HCT116 (cell line): ENCODE measurements at regions not wholly inside any gene's neighbourhood (a gene's known extent, or its start where the extent isn't known, plus 50 kb on each side); places are given as distances from the start of the nearest gene placed in this dataset.

Experiments
- ATAC-seq: fragments of 200-7000 bp; cut with Tn5 transposase; 2 replicates; pipeline ENCODE4 v1.9.1; 2020; ENCODE audit warnings: mild to moderate bottlenecking, moderate library complexity
- BruUV-seq: library from RNA; stranded (reverse); fragments of 400-500 nt; replicated peaks from 2 replicates; lab custom pipeline; 2021; lab: Mats Ljungman, UMichigan
- CTCF ChIA-PET: fragments of 300-600 bp; sonication (Branson Sonifier 250); formaldehyde crosslinking; loops from one replicate; lab custom pipeline; 2021; ENCODE audit warnings: antibody characterized with exemption; lab: Charles Lee
- POLR2A ChIA-PET: fragments of 300-600, 350-600 bp; sonication (Branson Sonifier 250); formaldehyde crosslinking; loops from one replicate; lab custom pipeline; 2021; ENCODE audit warnings: antibody characterized with exemption; lab: Charles Lee
- RAD21 ChIA-PET, 2 experiments: fragments of 300-600 bp; sonication (Branson Sonifier 250); formaldehyde crosslinking; loops; one replicate each; lab custom pipeline; 2023; ENCODE audit warnings: low total read pairs in 2 of 2; ENCODE audit not compliant: uncharacterized antibody in 2 of 2, unreplicated experiment in 2 of 2, low non-redundant PET in 1 of 2; lab: Charles Lee
- DNase-seq: peaks from one replicate; pipeline ENCODE4 v3.0.0-alpha.2; 2010; ENCODE audit warnings: low read depth, low spot score
- H2AFZ ChIP-seq: fragments of 200-600 bp; shearing (Covaris generic), sonication (generic); 2 replicates; pipeline ENCODE4 v1.6.1; 2017; ENCODE audit warnings: low read depth, mixed run types, mixed read lengths, antibody characterized with exemption, low read length; ENCODE audit not compliant: poor library complexity, severe bottlenecking
- H3K27ac ChIP-seq: 2 replicates; pipeline ENCODE4 v1.5.1; 2012; ENCODE audit warnings: low read depth, low read length
- H3K27me3 ChIP-seq: fragments of 200-600 bp; sonication (generic); 2 replicates; pipeline ENCODE4 v1.6.1; 2016; ENCODE audit warnings: mixed run types, low read length, mixed read lengths; ENCODE audit not compliant: insufficient read depth
- H3K36me3 ChIP-seq, 2 experiments: fragments of 200-500 bp in 1 of 2; fragments of 200-600 bp in 1 of 2; sonication (Bioruptor generic) in 1 of 2; sonication (generic) in 1 of 2; 2 replicates each; pipeline versions ENCODE4 v1.5.1 to v1.6.1; 2014 to 2016; ENCODE audit warnings: low read length in 2 of 2, inconsistent platforms in 1 of 2, mixed read lengths in 1 of 2, mixed run types in 1 of 2; ENCODE audit not compliant: insufficient read depth in 2 of 2, control insufficient read depth in 1 of 2
- H3K4me1 ChIP-seq, 2 experiments: fragments of 200-600 bp in 1 of 2; sonication (generic) in 1 of 2; 2 replicates each; pipeline versions ENCODE4 v1.5.1 to v1.6.1; 2012 to 2017; ENCODE audit warnings: low read length in 2 of 2, inconsistent platforms in 1 of 2, mild to moderate bottlenecking in 1 of 2, mixed read lengths in 1 of 2, mixed run types in 1 of 2, moderate library complexity in 1 of 2; ENCODE audit not compliant: insufficient read depth in 2 of 2, control insufficient read depth in 1 of 2
- H3K4me2 ChIP-seq: fragments of 200-600 bp; sonication (generic); 2 replicates; pipeline ENCODE4 v1.6.1; 2017; ENCODE audit warnings: mixed run types, low read length, mixed read lengths
- H3K4me3 ChIP-seq, 2 experiments: fragments of 200-600 bp in 1 of 2; sonication (generic) in 1 of 2; replicated peaks in 1 of 2; 2 replicates each; pipeline ENCODE4 v1.5.1; 2011 to 2016; ENCODE audit warnings: low read length in 2 of 2, control low read depth in 1 of 2, low read depth in 1 of 2, mild to moderate bottlenecking in 1 of 2, mixed read lengths in 1 of 2, mixed run types in 1 of 2
- H3K79me2 ChIP-seq: fragments of 200-600 bp; sonication (generic); 2 replicates; pipeline ENCODE4 v1.6.1; 2017; ENCODE audit warnings: mild to moderate bottlenecking, mixed run types, low read length, moderate library complexity, mixed read lengths; ENCODE audit not compliant: insufficient read depth
- H3K9ac ChIP-seq: fragments of 200-600 bp; sonication (generic); 2 replicates; pipeline ENCODE4 v1.6.1; 2016; ENCODE audit warnings: low read length, mixed read lengths
- H3K9me2 ChIP-seq: fragments of 200-600 bp; sonication (generic), shearing (Covaris generic); 2 replicates; pipeline ENCODE4 v1.6.1; 2017; ENCODE audit warnings: mixed run types, mild to moderate bottlenecking, moderate library complexity; ENCODE audit not compliant: insufficient read depth
- H3K9me3 ChIP-seq, 2 experiments: fragments of 200-500 bp in 1 of 2; fragments of 200-600 bp in 1 of 2; sonication (Bioruptor generic) in 1 of 2; sonication (generic) in 1 of 2; 2 replicates each; pipeline ENCODE4 v1.6.1; 2014 to 2017; ENCODE audit warnings: low read length in 2 of 2, mixed read lengths in 2 of 2, inconsistent platforms in 1 of 2, low read depth in 1 of 2, mild to moderate bottlenecking in 1 of 2, mixed run types in 1 of 2, moderate library complexity in 1 of 2; ENCODE audit not compliant: control insufficient read depth in 1 of 2, insufficient read depth in 1 of 2
- H4K20me1 ChIP-seq: fragments of 200-600 bp; sonication (generic), shearing (Covaris generic); 2 replicates; pipeline ENCODE4 v1.6.1; 2017; ENCODE audit warnings: mixed run types, mild to moderate bottlenecking, moderate library complexity; ENCODE audit not compliant: insufficient read depth
- CEBPB ChIP-seq: IDR thresholded peaks from 2 replicates; pipeline ENCODE4 v1.6.1; 2012; ENCODE audit warnings: low read depth
- EGR1 ChIP-seq: IDR thresholded peaks from 2 replicates; pipeline ENCODE4 v1.6.1; 2012; ENCODE audit warnings: low read depth
- ELF1 ChIP-seq: IDR thresholded peaks from 2 replicates; pipeline ENCODE4 v1.6.1; 2012; ENCODE audit warnings: low read depth, borderline replicate concordance
- FOSL1 ChIP-seq: IDR thresholded peaks from 2 replicates; pipeline ENCODE4 v1.6.1; 2012; ENCODE audit warnings: low read depth
- JUND ChIP-seq: IDR thresholded peaks from 2 replicates; pipeline ENCODE4 v1.6.1; 2012
- POLR2AphosphoS5 ChIP-seq: IDR thresholded peaks from 2 replicates; pipeline ENCODE4 v1.6.1; 2011; ENCODE audit warnings: mild to moderate bottlenecking, low read depth, low read length, moderate library complexity
- RAD21 ChIP-seq: IDR thresholded peaks from 2 replicates; pipeline ENCODE4 v1.6.1; 2012; ENCODE audit warnings: low read depth, mild to moderate bottlenecking
- TCF7L2 ChIP-seq: IDR thresholded peaks from 2 replicates; pipeline ENCODE4 v1.7.0; 2011; ENCODE audit warnings: borderline replicate concordance, inconsistent platforms; ENCODE audit not compliant: insufficient read depth, insufficient read length; ENCODE audit errors: extremely low read depth
- ZBTB33 ChIP-seq: IDR thresholded peaks from 2 replicates; pipeline ENCODE4 v1.6.1; 2011; ENCODE audit warnings: mild to moderate bottlenecking, low read length, moderate library complexity; ENCODE audit not compliant: insufficient replicate concordance; ENCODE audit errors: extremely low read depth
- ZFX ChIP-seq: fragments of 450-650 bp; IDR thresholded peaks from 2 replicates; pipeline ENCODE4 v1.6.1; 2017
- intact Hi-C: fragments of 100-400 bp; cut with micrococcal nuclease; formaldehyde crosslinking; loops from 2 replicates; pipeline ENCODE4 v1.10.0; 2022
- TF ChIP-seq, protein P1 (sequence below): IDR thresholded peaks from 2 replicates; pipeline ENCODE4 v1.6.1; 2012

DNA sequence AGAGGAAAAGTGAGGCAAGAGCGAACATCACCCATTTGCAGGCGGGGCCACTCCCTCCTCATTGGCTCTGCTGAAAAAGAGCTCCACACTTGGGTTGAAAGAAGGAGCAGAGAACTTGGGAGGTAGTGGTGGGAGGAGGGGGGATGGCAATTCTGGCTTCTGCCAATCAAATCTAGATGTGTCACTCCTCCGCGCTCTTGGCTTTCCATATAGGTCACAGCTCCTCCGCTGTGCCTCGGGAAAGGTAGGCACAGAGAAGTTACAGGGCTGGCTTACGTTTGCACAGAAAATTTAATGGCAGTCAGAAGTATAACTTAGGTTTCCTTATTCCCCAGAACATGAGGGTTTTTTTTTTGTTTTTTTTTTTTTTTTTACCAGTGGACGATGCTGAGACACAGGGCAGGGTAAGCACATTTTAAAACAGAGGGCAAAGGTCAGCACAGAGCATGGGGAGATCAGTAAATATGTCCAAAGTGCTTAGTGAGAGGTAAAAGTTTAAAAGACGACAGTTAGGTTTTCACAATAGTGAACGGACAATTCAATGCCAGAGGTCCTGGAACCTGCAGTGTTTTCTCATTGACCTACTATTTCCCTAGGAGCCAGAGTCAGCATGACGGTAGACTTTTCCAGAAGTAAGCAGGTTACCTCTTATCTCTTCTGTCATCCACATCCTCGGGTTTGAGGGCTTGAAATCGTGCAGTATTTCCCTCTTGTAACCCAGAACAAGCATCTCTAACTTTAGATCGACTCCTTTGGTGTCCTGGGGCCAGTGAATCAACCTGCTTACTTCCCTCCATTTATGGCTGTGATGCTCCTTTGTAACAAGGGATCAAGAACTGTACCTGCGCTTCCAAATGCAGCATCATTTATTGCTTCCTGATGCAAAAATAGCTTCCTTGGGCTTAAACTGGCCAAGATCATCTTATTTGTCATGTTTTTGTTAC, 258.9 kb upstream of the PROX1 start:
- no peaks in the 10 kb centered on the region for H3K4me1 ChIP-seq
- ChIA-PET RAD21 (no interaction called here), CTCF (no interaction called here), POLR2A (no interaction called here)
- H4K20me1 ChIP-seq = no peaks in the 10 kb centered on the region
- H3K27ac ChIP-seq = no peak overlapping the region
- BruUV-seq = no TSS peak
- intact Hi-C loops = no loop called here
- H3K79me2 ChIP-seq = no peaks in the 10 kb centered on the region
- H3K9ac ChIP-seq = no peak overlapping the region
- H3K27me3 ChIP-seq = no peaks in the 10 kb centered on the region; the same call in 1 of the 2 replicates
- H3K4me3 ChIP-seq = no peak overlapping the region
- ATAC-seq = no peak
- H3K36me3 ChIP-seq = no peaks in the 10 kb centered on the region
- no peaks in the 10 kb centered on the region for H3K9me2 ChIP-seq
- no peak for DNase-seq
- H2AFZ ChIP-seq = no peak overlapping the region
- no peaks in the 10 kb centered on the region for H3K9me3 ChIP-seq
- no peak overlapping the region for H3K4me2 ChIP-seq
- TF ChIP-seq TCF7L2 (no peak), EGR1 (no peak), JUND (no peak), ZFX (no peak), ZBTB33 (no peak), CEBPB (no peak), POLR2AphosphoS5 (no peak), FOSL1 (no peak), ELF1 (no peak), RAD21 (no peak)
- TF ChIP-seq, protein P1, sequence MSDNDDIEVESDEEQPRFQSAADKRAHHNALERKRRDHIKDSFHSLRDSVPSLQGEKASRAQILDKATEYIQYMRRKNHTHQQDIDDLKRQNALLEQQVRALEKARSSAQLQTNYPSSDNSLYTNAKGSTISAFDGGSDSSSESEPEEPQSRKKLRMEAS = no peak
